ENCODE measurements at regions not wholly inside any gene's neighbourhood (a gene's known extent, or its start where the extent isn't known, plus 50 kb on each side); places are given as distances from the start of the nearest gene placed in this dataset.

DNA sequence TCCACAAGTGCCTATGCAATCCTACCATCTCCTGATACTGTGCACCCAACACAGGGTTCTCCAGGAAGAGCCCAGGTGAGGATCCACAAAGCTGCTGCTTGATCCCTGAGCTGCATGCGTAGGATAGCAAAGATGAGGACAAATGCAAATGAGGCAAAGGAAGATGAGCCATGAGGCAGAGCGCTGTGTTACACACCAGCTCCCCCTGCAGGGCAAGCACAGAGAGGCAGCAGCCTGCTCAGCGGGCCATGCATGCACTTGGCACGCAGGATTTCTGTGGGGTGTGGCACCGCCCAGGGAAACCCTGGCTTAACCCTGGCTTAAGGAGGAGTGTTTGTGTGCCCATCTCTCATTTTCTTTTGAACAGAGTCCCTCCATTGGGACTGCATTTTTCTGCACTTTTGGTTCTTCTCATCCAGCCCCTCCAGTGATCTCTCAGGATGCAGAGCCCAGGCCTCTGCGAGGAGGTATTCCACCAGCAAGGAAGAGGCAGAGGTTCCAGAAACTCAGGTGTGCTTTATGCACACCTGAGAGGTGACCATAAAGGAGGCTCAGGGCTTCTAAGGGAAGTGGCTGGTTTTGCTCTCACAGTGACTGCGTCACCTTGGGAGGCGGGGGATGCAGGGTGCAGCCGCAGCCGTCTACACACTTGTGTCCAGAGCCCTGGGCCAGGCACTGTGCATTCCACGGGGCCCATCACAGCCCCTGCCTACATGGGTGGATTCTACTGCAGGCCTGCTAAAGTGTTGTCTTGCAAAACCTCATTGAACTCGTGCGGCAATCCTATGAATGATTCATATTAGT is 973.3 kb upstream of the TMEM132C start:
- no peak overlapping the region for H3K4me3 ChIP-seq (ENCODE audit: low read depth, low read length)
- TF ChIP-seq, protein P1, sequence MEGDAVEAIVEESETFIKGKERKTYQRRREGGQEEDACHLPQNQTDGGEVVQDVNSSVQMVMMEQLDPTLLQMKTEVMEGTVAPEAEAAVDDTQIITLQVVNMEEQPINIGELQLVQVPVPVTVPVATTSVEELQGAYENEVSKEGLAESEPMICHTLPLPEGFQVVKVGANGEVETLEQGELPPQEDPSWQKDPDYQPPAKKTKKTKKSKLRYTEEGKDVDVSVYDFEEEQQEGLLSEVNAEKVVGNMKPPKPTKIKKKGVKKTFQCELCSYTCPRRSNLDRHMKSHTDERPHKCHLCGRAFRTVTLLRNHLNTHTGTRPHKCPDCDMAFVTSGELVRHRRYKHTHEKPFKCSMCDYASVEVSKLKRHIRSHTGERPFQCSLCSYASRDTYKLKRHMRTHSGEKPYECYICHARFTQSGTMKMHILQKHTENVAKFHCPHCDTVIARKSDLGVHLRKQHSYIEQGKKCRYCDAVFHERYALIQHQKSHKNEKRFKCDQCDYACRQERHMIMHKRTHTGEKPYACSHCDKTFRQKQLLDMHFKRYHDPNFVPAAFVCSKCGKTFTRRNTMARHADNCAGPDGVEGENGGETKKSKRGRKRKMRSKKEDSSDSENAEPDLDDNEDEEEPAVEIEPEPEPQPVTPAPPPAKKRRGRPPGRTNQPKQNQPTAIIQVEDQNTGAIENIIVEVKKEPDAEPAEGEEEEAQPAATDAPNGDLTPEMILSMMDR (IDR thresholded peaks at IDR 0.05; ENCODE audit: borderline replicate concordance, insufficient read depth, low read depth, low read length), result peak; percentile 75

- no peak overlapping the region for H3K4me3 ChIP-seq (ENCODE audit: low read depth, low read length)
- TF ChIP-seq, protein P1 (IDR thresholded peaks at IDR 0.05; ENCODE audit: borderline replicate concordance, insufficient read depth, low read depth, low read length), result no peak
Observed at GRCh38 chr12:127294651-127295210, 972.2 kb upstream of the TMEM132C start.

DNA sequence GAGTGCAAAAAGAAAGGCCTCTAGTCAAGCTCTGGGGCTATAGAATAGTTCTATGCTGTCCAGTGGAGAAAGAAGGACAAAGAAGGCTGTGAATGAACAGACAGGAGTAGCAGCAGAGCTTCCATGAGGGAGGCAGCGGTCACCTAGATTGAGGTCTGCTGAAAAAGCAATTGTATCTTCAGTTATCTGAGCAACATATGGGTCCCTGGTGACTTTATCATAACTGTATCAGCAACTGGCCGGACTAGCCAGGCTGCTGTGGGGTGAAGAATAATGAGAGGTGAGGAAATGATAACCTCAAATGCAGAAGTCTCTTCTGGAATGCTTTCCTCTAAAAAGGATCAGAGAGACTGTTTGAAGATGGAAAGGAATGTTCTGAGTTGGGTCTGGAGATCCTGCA is 971.3 kb upstream of the TMEM132C start:
- TF ChIP-seq, protein P1 (IDR thresholded peaks at IDR 0.05; ENCODE audit: borderline replicate concordance, insufficient read depth, low read depth, low read length), result no peak

GRCh38 chr12:127296591-127296990 is 970.4 kb upstream of the TMEM132C start:
- TF ChIP-seq, protein P1 (IDR thresholded peaks at IDR 0.05; ENCODE audit: borderline replicate concordance, insufficient read depth, low read depth, low read length), result no peak
- H3K4me3 ChIP-seq (ENCODE audit: low read depth, low read length), result no peak overlapping the region

More for the DNA sequence above, 971.3 kb upstream of the TMEM132C start:
- no peak overlapping the region for H3K4me3 ChIP-seq (ENCODE audit: low read depth, low read length)

DNA sequence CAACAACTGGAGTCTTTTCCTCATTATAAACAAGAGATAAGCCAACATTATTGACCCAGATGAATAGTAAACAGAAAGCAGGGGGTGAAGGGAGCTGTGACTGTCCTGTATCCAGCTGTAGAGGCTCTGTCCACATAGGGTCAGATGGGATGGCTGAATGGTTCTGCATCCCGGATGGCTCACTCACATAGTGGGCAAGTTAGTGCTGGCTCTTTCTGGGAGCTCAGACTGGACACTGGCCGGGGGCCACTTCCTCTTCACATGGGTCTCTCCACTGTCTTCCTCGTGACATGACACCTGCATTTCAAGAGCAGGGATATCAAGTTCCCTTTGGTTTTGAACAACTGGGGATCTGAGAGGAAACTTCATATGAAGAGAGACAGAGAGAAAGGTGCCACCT is 969.6 kb upstream of the TMEM132C start:
- TF ChIP-seq, protein P1 (IDR thresholded peaks at IDR 0.05; ENCODE audit: borderline replicate concordance, insufficient read depth, low read depth, low read length), result no peak
- H3K4me3 ChIP-seq (ENCODE audit: low read depth, low read length), result no peak overlapping the region

GRCh38 chr12:127300075-127300474 is 966.9 kb upstream of the TMEM132C start:
- no peak overlapping the region for H3K4me3 ChIP-seq (ENCODE audit: low read depth, low read length)
- TF ChIP-seq, protein P1 (IDR thresholded peaks at IDR 0.05; ENCODE audit: borderline replicate concordance, insufficient read depth, low read depth, low read length), result no peak

DNA sequence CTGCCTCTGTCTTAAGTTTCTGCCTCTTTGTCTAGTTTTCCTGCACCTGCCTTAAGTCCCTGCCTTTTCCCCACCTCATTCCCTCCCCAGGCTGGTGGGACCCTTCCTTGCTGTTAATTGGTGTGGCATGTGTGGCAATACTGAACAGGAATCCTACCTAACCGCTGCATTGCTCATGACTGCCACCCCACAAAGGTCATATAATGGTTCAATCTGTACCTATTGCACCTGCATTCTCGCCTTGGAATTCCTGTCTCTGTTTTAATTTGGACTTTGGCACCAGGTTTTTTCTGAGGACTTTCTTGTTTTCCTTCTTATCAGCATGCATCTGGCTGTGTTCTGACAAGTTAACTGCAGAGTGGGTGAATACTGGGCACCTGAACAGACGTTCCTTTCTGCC is 966.2 kb upstream of the TMEM132C start:
- H3K4me3 ChIP-seq (ENCODE audit: low read depth, low read length), result no peak overlapping the region
- TF ChIP-seq, protein P1 (IDR thresholded peaks at IDR 0.05; ENCODE audit: borderline replicate concordance, insufficient read depth, low read depth, low read length), result no peak

Measured in GM12875 (cell line).